ENCODE measurements at regions not wholly inside any gene's neighbourhood (a gene's known extent, or its start where the extent isn't known, plus 50 kb on each side); places are given as distances from the start of the nearest gene placed in this dataset.

DNA sequence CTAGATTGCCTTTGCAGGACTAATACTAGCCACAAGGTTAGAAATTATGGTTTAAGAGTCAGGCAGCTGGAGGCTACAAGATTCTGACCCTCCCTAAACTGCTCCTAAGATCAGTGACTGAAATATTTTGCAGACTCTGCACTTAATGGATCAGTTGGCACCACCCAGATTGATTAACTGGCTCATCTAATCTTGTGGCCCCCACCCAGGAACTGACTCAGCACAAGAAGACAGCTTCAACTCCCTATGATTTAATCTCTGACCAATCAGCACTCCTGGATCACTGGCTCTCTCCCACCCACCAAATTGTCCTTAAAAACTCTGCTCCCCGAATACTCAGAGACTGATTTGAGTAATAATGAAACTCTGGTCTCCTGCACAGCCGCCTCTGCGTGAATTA is 145.4 kb upstream of the LCORL start:
- no peak for TF ChIP-seq EP300 (IDR thresholded peaks at IDR 0.05)
- no peak for TF ChIP-seq POLR2A (IDR thresholded peaks at IDR 0.05)
